Endothelial cell of umbilical vein (primary cell): ENCODE measurements at regions not wholly inside any gene's neighbourhood (a gene's known extent, or its start where the extent isn't known, plus 50 kb on each side); places are given as distances from the start of the nearest gene placed in this dataset.

Experiments used
- BruUV-seq: library from RNA; stranded (reverse); fragments of 400-500 nt; replicated peaks from 2 replicates; lab custom pipeline; 2021; lab: Mats Ljungman, UMichigan
- CTCF ChIA-PET: fragments of 300-600, 350-600 bp; sonication (Branson Sonifier 250); formaldehyde crosslinking; loops from one replicate; lab custom pipeline; 2021; ENCODE audit warnings: antibody characterized with exemption, inconsistent platforms; lab: Charles Lee
- POLR2A ChIA-PET: fragments of 300-600, 350-600 bp; sonication (Branson Sonifier 250); formaldehyde crosslinking; loops from one replicate; lab custom pipeline; 2021; ENCODE audit warnings: antibody characterized with exemption, inconsistent platforms; lab: Charles Lee
- DNase-seq: peaks from one replicate; pipeline ENCODE4 v3.0.0-alpha.2; 2011; ENCODE audit warnings: low read depth, low spot score
- FAIRE-seq: peaks from 2 replicates; lab custom pipeline; 2011; peaks lifted over from hg19 to GRCh38; lab: Jason Lieb, UNC
- H2AFZ ChIP-seq: 2 replicates; pipeline ENCODE4 v1.6.0; 2012; ENCODE audit warnings: low read depth, low read length, control low read depth, inconsistent platforms
- H3K27ac ChIP-seq: 2 replicates; pipeline ENCODE4 v1.5.1; 2011; ENCODE audit warnings: low read depth, mild to moderate bottlenecking, control low read depth, low read length, moderate library complexity; ENCODE audit not compliant: insufficient read depth
- H3K27me3 ChIP-seq, 2 experiments: 2 replicates each; pipeline versions ENCODE4 v1.6.0 to v1.6.1; 2011; ENCODE audit warnings: low read length in 2 of 2, mixed read lengths in 1 of 2; ENCODE audit not compliant: control insufficient read depth in 2 of 2, insufficient read depth in 2 of 2
- H3K36me3 ChIP-seq, 2 experiments: 2 replicates in 1 of 2; 3 replicates in 1 of 2; pipeline ENCODE4 v1.5.1; 2011; ENCODE audit warnings: low read length in 2 of 2, mild to moderate bottlenecking in 1 of 2, moderate library complexity in 1 of 2; ENCODE audit not compliant: control insufficient read depth in 2 of 2, insufficient read depth in 2 of 2; ENCODE audit errors: extremely low read depth in 1 of 2
- H3K4me1 ChIP-seq: 3 replicates; pipeline ENCODE4 v1.5.1; 2011; ENCODE audit warnings: mild to moderate bottlenecking, low read length; ENCODE audit not compliant: control insufficient read depth, insufficient read depth; ENCODE audit errors: extremely low read depth
- H3K4me2 ChIP-seq: 2 replicates; pipeline ENCODE4 v1.6.1; 2011; ENCODE audit warnings: low read length, control low read depth, mixed read lengths; ENCODE audit not compliant: insufficient read depth
- H3K4me3 ChIP-seq, 3 experiments: fragments of 200-600 bp in 1 of 3; sonication (generic), shearing (Covaris generic) in 1 of 3; replicated peaks in 1 of 3; 2 replicates each; pipeline ENCODE4 v1.5.1; 2011 to 2016; ENCODE audit warnings: control low read depth in 3 of 3, low read length in 3 of 3, mild to moderate bottlenecking in 2 of 3, inconsistent platforms in 1 of 3, low read depth in 1 of 3, moderate library complexity in 1 of 3; ENCODE audit not compliant: insufficient read depth in 1 of 3
- H3K79me2 ChIP-seq: 2 replicates; pipeline ENCODE4 v1.6.0; 2012; ENCODE audit warnings: low read length, inconsistent platforms; ENCODE audit not compliant: control insufficient read depth, insufficient read depth
- H3K9ac ChIP-seq: replicated peaks from 2 replicates; pipeline ENCODE3; 2011; ENCODE audit warnings: low read length, control low read depth; ENCODE audit not compliant: insufficient read depth; ENCODE audit errors: extremely low read depth
- H3K9me1 ChIP-seq: replicated peaks from 3 replicates; pipeline ENCODE4 v1.6.0; 2011; ENCODE audit warnings: mild to moderate bottlenecking, low read length; ENCODE audit not compliant: control insufficient read depth, insufficient read depth; ENCODE audit errors: extremely low read depth
- H3K9me3 ChIP-seq: replicated peaks from 2 replicates; pipeline ENCODE4 v1.5.1; 2012; ENCODE audit warnings: low read length, inconsistent platforms; ENCODE audit not compliant: control insufficient read depth, insufficient read depth
- H4K20me1 ChIP-seq: replicated peaks from 2 replicates; pipeline ENCODE3; 2011; ENCODE audit warnings: mild to moderate bottlenecking, low read length; ENCODE audit not compliant: control insufficient read depth, insufficient read depth; ENCODE audit errors: extremely low read depth
- CTCF ChIP-seq, 2 donors: IDR thresholded peaks; 1 replicate in 1 of 2; 2 replicates in 1 of 2; pipeline ENCODE4 v1.5.1; 2011; ENCODE audit warnings: low read length in 2 of 2, mild to moderate bottlenecking in 2 of 2, moderate library complexity in 2 of 2, control low read depth in 1 of 2, inconsistent platforms in 1 of 2, low read depth in 1 of 2; ENCODE audit not compliant: insufficient read depth in 1 of 2; ENCODE audit errors: extremely low read depth in 1 of 2
- EZH2 ChIP-seq: IDR thresholded peaks from 2 replicates; pipeline ENCODE4 v1.6.1; 2012; ENCODE audit warnings: borderline replicate concordance, low read depth, mild to moderate bottlenecking, moderate library complexity, low read length, inconsistent platforms; ENCODE audit not compliant: severe bottlenecking
- FOS ChIP-seq: IDR thresholded peaks from 2 replicates; pipeline ENCODE4 v1.6.1; 2011; ENCODE audit warnings: mild to moderate bottlenecking, low read length, moderate library complexity, borderline replicate concordance; ENCODE audit not compliant: insufficient read depth
- GATA2 ChIP-seq: IDR thresholded peaks from 2 replicates; pipeline ENCODE4 v1.7.0; 2011; ENCODE audit warnings: low read depth, mild to moderate bottlenecking, moderate library complexity, mixed read lengths, low read length; ENCODE audit not compliant: insufficient read length, insufficient read depth
- JUN ChIP-seq: IDR thresholded peaks from 2 replicates; pipeline ENCODE4 v1.6.1; 2011; ENCODE audit warnings: borderline replicate concordance, low read depth; ENCODE audit not compliant: insufficient read length, insufficient read depth
- MAX ChIP-seq: IDR thresholded peaks from 2 replicates; pipeline ENCODE4 v1.6.1; 2011; ENCODE audit not compliant: insufficient read depth, insufficient read length
- MYC ChIP-seq: IDR thresholded peaks from one replicate; pipeline ENCODE4 v1.6.1; 2011; ENCODE audit warnings: mild to moderate bottlenecking, low read depth, low read length
- POLR2A ChIP-seq: IDR thresholded peaks from 2 replicates; pipeline ENCODE4 v1.6.1; 2012; ENCODE audit warnings: low read depth, mild to moderate bottlenecking, control low read depth, low read length
- POLR2AphosphoS5 ChIP-seq: IDR thresholded peaks from 2 replicates; pipeline ENCODE4 v1.6.1; 2012; ENCODE audit warnings: low read depth, mild to moderate bottlenecking, control low read depth, low read length, moderate library complexity; ENCODE audit not compliant: insufficient read depth
- dilution Hi-C: fragments of 300-500 bp; cut with MboI; formaldehyde crosslinking; loops from one replicate; pipeline ENCODE4 v1.15.0; 2019; ENCODE audit warnings: low sequenced_read_pairs; ENCODE audit not compliant: extremely low pct_ligation_motif_present
- intact Hi-C: fragments of 100-400 bp; cut with micrococcal nuclease; formaldehyde crosslinking; loops from one replicate; pipeline ENCODE4 v1.10.0; 2022

- no peak overlapping the region for H3K9ac ChIP-seq
- H3K27me3 ChIP-seq, result no peaks in the 10 kb centered on the region
- CTCF ChIA-PET, result interaction anchor here (1.2 kb wide), 1 partner anchor 10 kb away, joined by 4 read pairs; no protein-coding TSS in a partner anchor
- H2AFZ ChIP-seq, result no peak overlapping the region
- intact Hi-C loops (loop anchor here (5.0 kb wide), 1 partner anchor 545 kb away; no protein-coding TSS in a partner anchor), dilution Hi-C loops (no loop called here)
- H3K4me3 ChIP-seq, result no peak overlapping the region
- H3K4me2 ChIP-seq, result no peak overlapping the region
- TF ChIP-seq MAX, result no peak
- no peak for TF ChIP-seq POLR2A
- no peak for TF ChIP-seq POLR2AphosphoS5
- no peak overlapping the region for H3K27ac ChIP-seq
- no TSS peak for BruUV-seq
- no peaks in the 10 kb centered on the region for H3K36me3 ChIP-seq
- POLR2A ChIA-PET, result no interaction called here
- DNase-seq (no peak), FAIRE-seq (no peak)
- no peaks in the 10 kb centered on the region for H3K9me3 ChIP-seq
- H3K9me1 ChIP-seq, result no peaks in the 10 kb centered on the region
- no peaks in the 10 kb centered on the region for H3K4me1 ChIP-seq
- H4K20me1 ChIP-seq, result no peaks in the 10 kb centered on the region
- no peaks in the 10 kb centered on the region for H3K79me2 ChIP-seq
Observed at GRCh38 chr2:213231966-213232365, 52.3 kb upstream of the SPAG16 start.

GRCh38 chr2:213232649-213233437 lies 51.4 kb upstream of the SPAG16 start:
- TF ChIP-seq FOS, result no peak
- TF ChIP-seq JUN, result no peak
- no peak for TF ChIP-seq POLR2A
- TF ChIP-seq POLR2AphosphoS5, result no peak
- TF ChIP-seq CTCF (IDR thresholded peaks at IDR 0.05; ENCODE audit: extremely low read depth in 1 of 2, insufficient read depth in 1 of 2, low read depth in 1 of 2, low read length in 2 of 2), result no peak
- TF ChIP-seq GATA2, result no peak
- no peak for TF ChIP-seq EZH2
- no peak for TF ChIP-seq MAX
- TF ChIP-seq MYC, result no peak
- H3K9ac ChIP-seq, result no peak overlapping the region
- H2AFZ ChIP-seq, result no peak overlapping the region
- DNase-seq (no peak), FAIRE-seq (no peak)
- no peak overlapping the region for H3K27ac ChIP-seq
- no peak overlapping the region for H3K4me2 ChIP-seq
- H4K20me1 ChIP-seq, result no peaks in the 10 kb centered on the region
- no TSS peak for BruUV-seq
- dilution Hi-C loops (no loop called here), intact Hi-C loops (loop anchor here (5.0 kb wide), 1 partner anchor 546 kb away; no protein-coding TSS in a partner anchor)
- no peaks in the 10 kb centered on the region for H3K36me3 ChIP-seq
- ChIA-PET POLR2A (no interaction called here), CTCF (no interaction called here)
- H3K4me1 ChIP-seq, result no peaks in the 10 kb centered on the region
- no peaks in the 10 kb centered on the region for H3K9me1 ChIP-seq
- H3K9me3 ChIP-seq, result no peaks in the 10 kb centered on the region
- H3K79me2 ChIP-seq, result no peaks in the 10 kb centered on the region
- no peak overlapping the region for H3K4me3 ChIP-seq
- no peaks in the 10 kb centered on the region for H3K27me3 ChIP-seq
